ENCODE measurements at regions not wholly inside any gene's neighbourhood (a gene's known extent, or its start where the extent isn't known, plus 50 kb on each side); places are given as distances from the start of the nearest gene placed in this dataset.

- Histone ChIP-seq H4K20me1 (ENCODE audit: insufficient read depth, low read length) (no peaks in the 10 kb centered on the region), H4K8ac (ENCODE audit: low read depth in 2 of 2, low read length in 2 of 2) (no peak overlapping the region), H3K4ac (ENCODE audit: low read depth, low read length) (no peak overlapping the region), H3K14ac (replicated peaks; ENCODE audit: low read depth, low read length) (no peak overlapping the region), H3K9me1 (ENCODE audit: insufficient read depth, low read length) (no peaks in the 10 kb centered on the region), H3K79me1 (ENCODE audit: low read depth in 1 of 2, low read length in 2 of 2) (no peaks in the 10 kb centered on the region), H2BK5ac (ENCODE audit: low read depth, low read length, poor library complexity, severe bottlenecking) (no peak overlapping the region), H3K18ac (ENCODE audit: low read depth, low read length) (no peak overlapping the region), H3K4me1 (ENCODE audit: control insufficient read depth, insufficient read depth, low read length) (no peaks in the 10 kb centered on the region), H2AK5ac (ENCODE audit: low read depth, low read length) (no peak overlapping the region), H3K9ac (ENCODE audit: low read depth, low read length) (no peak overlapping the region), H3K4me2 (ENCODE audit: low read depth, low read length) (no peak overlapping the region), H2AFZ (replicated peaks; ENCODE audit: low read length, poor library complexity) (no peak overlapping the region), H3K27me3 (ENCODE audit: control insufficient read depth, insufficient read depth, low read length) (no peaks in the 10 kb centered on the region; the same call in 1 of the 2 replicates), H3K4me3 (ENCODE audit: insufficient read depth, low read depth, low read length) (no peak overlapping the region), H2BK120ac (ENCODE audit: low read depth, low read length) (no peak overlapping the region), H2AK9ac (replicated peaks; ENCODE audit: low read depth, low read length, poor library complexity) (no peak overlapping the region), H2BK20ac (ENCODE audit: low read depth, low read length) (no peak overlapping the region), H4K5ac (ENCODE audit: low read depth, low read length) (no peak overlapping the region), H3K23ac (ENCODE audit: low read depth, low read length) (no peak overlapping the region), H4K91ac (ENCODE audit: insufficient read depth, low read depth, low read length) (no peak overlapping the region), H3K36me3 (ENCODE audit: control insufficient read depth, insufficient read depth, low read length) (no peaks in the 10 kb centered on the region), H3K27ac (ENCODE audit: insufficient read depth, low read length) (no peak overlapping the region), H2BK15ac (ENCODE audit: low read depth, low read length) (no peak overlapping the region), H3K9me3 (ENCODE audit: control insufficient read depth, insufficient read depth, low read length) (no peaks in the 10 kb centered on the region), H3K56ac (ENCODE audit: extremely low read depth, insufficient read depth, low read length) (no peak overlapping the region)
- no peak for ATAC-seq (ENCODE audit: low read depth)
- whole genome bisulfite sequencing, 2 experiments (ENCODE audit: extremely low coverage in 2 of 2, insufficient read length in 1 of 2): 0% methylated on average over 1 of the region's 3 CpGs; no CpG with 5 or more reads in 1 of the 2 experiments
- intact Hi-C loops (cut with micrococcal nuclease) (no loop called here), dilution Hi-C loops (cut with HindIII; ENCODE audit: low sequenced_read_pairs, unreplicated experiment) (no loop called here), in situ Hi-C loops (cut with MboI; ENCODE audit: low sequenced_read_pairs) (no loop called here)
- no peak for DNase-seq
- no TSS peak for BruUV-seq (replicated peaks)
- ChIA-PET POLR2A (ENCODE audit: unreplicated experiment) (no interaction called here), CTCF (no interaction called here)
- TF ChIP-seq BHLHE40 (IDR thresholded peaks at IDR 0.05; ENCODE audit: low read depth, low read length) (no peak), MAZ (IDR thresholded peaks at IDR 0.05; ENCODE audit: borderline replicate concordance, low read depth, low read length) (no peak), POLR2A (IDR thresholded peaks at IDR 0.05; ENCODE audit: low read depth, low read length) (no peak), ELK1 (IDR thresholded peaks at IDR 0.05; ENCODE audit: borderline replicate concordance, low read depth, low read length) (no peak), MXI1 (IDR thresholded peaks at IDR 0.05; ENCODE audit: borderline replicate concordance, low read depth, low read length) (no peak), RFX5 (IDR thresholded peaks at IDR 0.05; ENCODE audit: low read depth, low read length) (no peak), SMC3 (IDR thresholded peaks at IDR 0.05; ENCODE audit: low read depth, low read length) (no peak), RCOR1 (IDR thresholded peaks at IDR 0.05; ENCODE audit: insufficient replicate concordance, low read length) (no peak), NFE2L2 (IDR thresholded peaks at IDR 0.05; ENCODE audit: low read depth, low read length) (no peak), MAFK (IDR thresholded peaks at IDR 0.05; ENCODE audit: low read depth, low read length) (no peak), FOS (IDR thresholded peaks at IDR 0.05; ENCODE audit: low read depth, low read length) (no peak), CTCF (conservative IDR thresholded peaks at IDR 0.05; ENCODE audit: low read depth, low read length) (no peak), CEBPB (IDR thresholded peaks at IDR 0.05; ENCODE audit: low read depth, low read length) (no peak), CHD1 (IDR thresholded peaks at IDR 0.05; ENCODE audit: low read depth, low read length) (no peak), RAD21 (IDR thresholded peaks at IDR 0.05; ENCODE audit: low read length) (no peak), USF2 (IDR thresholded peaks at IDR 0.05; ENCODE audit: low read depth, low read length) (no peak)
Observed at GRCh38 chr12:67453191-67453590, 184.0 kb downstream of the CAND1 start.
